Activated CD4-positive, alpha-beta T cell treated with anti-CD3 and anti-CD28 coated beads, Interleukin-10, Interleukin-2, amounts not matched to agents 100 ng/mL and 50 ng/mL, durations not matched to agents 16 hours and 8 hours (primary cell): ENCODE measurements at regions not wholly inside any gene's neighbourhood (a gene's known extent, or its start where the extent isn't known, plus 50 kb on each side); places are given as distances from the start of the nearest gene placed in this dataset.
"Not testable (repeated sequence)": the region's sequence is repeated elsewhere in the genome, so short reads cannot be mapped to it uniquely, and the experiment has no call there.

Source experiments
- DNase-seq: peaks from one replicate; pipeline ENCODE4 v3.0.0-alpha.2; 2020

DNA sequence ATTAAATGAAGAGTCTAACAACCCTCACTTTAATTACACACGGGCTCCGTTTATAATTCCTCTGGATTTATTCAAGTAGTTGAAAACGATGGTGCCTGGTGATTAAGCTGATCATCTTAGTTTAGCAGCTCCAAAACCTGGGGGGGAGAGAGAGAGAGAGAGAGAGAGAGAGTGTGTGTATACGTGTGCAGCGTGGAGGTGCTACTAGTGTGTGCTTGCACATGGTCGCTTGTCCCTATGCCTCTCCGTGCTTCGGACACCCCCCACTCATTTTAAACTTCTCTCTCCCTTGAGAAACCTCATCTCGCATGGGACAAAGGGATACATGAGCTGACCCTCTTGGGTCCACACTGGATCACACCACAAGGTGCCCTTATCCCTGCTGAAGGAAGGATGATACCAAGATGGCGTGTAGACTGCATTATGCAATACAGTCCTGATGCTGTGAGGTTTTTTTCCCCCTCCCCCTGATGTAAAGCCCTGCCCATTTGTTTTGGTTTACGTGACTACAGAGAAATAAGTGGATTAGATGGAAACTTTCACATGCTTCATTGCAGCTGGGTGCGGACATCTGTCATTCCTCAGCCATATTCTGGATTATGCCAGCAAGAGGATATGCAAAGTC lies 320.8 kb downstream of the ZNF536 start:
- DNase-seq, result no peak

DNA sequence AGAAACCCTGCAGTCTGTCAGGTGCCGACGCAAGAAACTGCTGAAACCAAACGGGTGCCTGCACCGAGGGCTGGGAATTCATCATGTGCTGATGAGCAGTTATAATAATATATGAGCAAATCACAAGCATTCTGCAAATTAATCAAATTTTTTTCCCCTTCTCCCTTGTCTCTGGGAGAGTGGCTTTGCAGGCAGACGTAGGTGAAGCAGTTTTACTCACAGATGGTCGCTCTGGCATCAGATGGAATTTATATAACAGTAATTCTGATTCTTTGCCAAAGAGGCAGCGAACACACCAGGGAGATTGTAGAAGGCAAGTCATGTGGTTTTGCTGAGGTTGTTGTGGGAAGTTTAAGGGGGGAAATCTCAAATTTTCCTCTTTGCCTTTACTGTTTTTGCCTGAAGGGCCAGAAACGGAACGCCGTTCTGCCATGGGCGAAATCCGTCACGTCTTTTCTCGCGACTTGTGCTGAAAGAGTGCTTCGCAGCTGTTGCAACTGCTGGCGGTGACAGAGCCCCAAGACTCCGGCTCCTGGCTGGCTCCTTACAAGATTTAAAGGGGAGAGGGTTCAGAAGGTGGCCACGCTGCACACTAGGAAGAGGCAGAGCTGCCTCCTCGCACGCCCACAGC lies 320.1 kb downstream of the ZNF536 start:
- no peak for DNase-seq

DNA sequence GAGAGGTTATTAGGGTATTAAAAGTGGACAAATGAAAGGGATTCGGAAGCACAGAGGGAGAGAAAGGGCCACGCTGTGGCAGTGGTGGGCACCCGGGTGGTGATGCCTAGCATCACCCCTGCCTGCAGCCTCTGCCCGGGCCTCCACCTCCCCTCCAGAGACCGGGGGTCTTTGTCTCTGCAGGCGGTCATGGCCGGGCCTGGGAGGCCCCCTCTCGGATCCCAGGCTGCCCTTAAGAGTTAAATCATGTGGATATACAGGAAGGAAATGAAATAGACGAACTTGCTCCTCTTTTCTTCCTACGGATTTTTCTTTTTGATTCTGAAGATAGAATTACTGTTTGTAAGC lies 319.6 kb downstream of the ZNF536 start:
- no peak for DNase-seq

DNA sequence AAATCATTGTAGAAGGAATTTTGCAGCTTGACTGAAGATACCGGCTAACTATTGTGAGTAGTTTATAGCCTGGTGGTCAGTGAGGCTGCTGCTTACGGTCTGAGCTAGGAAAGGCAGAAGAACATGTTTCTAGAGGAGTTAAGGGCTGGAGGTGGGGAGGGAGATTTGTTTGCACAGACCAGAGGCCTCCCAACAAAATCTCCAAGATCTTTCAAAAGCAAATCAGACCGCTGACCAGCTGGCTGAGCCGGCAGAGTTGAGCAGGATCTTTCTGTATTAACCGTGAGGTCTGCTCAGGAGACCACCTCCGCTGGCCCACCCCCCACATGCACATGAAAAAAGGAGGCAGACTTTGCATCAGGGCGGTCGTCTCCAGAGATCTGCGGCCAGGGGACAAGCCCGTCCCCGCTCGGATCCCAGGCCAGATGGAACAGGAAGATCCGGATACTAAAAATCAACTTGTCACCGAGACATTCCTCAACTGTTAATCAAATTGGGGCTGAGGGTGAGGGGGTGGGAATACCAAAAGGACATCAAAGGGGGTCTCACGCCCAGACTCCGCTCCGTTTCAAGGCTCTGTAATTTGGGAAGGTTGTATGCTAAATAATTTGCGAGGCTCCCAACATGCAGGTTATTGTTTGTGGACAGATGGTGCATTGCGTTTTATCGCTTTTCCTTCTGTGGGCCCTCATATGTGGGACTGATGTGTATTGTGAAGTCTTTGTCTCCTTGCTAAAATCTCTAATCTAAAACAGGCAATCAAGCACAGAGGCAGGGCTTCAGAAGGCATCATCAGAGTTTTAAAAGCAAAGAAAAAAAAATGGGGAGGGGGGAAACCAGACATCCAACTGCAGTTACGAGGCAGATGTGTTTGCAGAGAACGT lies 319.0 kb downstream of the ZNF536 start:
- no peak for DNase-seq

DNA sequence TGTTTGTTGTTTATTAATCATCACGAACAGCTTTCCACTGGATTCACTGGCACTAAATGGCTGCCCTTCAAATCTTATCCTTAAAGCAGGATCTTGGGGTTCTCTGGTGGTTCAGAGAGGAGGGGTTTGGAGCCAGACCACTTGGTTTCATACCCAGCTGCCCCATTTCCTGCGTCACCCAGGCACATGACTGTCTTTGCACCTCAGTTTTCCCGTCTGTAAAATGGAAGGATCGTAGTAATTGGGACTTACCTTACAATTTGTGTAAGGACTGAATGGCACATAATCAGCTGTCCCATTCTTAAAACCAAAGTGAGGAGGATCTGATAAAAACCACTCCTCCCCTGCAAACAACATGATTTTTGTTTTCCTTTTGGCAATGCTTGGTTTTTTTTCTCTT lies 318.3 kb downstream of the ZNF536 start:
- DNase-seq, result no peak

DNA sequence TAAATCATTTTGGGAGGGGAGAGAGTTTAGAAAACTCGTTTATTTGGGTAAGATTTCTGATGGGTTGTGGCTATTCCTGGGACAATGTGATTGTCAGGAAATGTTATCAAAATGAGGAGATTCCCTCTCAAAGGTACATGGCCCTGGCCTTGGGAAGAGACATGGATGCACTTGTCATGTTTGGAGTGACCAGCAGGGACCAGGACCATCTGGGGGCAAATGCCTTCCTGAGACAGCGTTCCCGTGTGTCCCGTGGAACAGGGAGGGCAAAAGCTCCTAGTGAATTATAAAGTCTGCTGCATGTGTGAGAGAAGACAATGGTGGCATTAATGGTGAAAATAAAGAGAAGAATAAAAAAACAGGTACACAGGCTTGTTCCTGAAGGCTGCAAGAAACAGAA lies 317.3 kb downstream of the ZNF536 start:
- no peak for DNase-seq

DNA sequence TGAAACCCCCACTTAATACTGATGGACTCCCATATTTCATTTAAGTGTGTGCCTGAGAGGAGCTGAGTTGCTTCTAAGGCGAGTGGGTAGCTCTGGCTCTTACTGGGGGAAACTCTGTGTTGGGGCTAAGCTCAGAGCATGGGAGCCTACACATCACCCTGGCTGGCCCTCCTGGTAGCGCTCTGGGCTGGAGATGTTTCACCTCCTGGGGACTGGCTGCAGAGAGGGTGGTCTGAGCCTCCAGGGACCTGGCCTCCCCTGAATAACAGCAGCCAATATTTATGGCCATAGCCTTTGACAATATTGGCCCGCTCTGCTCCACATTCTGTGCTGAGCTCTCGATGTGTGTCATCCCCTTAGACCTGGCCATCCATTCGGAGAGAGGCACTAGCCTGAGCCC lies 316.5 kb downstream of the ZNF536 start:
- no peak for DNase-seq

DNA sequence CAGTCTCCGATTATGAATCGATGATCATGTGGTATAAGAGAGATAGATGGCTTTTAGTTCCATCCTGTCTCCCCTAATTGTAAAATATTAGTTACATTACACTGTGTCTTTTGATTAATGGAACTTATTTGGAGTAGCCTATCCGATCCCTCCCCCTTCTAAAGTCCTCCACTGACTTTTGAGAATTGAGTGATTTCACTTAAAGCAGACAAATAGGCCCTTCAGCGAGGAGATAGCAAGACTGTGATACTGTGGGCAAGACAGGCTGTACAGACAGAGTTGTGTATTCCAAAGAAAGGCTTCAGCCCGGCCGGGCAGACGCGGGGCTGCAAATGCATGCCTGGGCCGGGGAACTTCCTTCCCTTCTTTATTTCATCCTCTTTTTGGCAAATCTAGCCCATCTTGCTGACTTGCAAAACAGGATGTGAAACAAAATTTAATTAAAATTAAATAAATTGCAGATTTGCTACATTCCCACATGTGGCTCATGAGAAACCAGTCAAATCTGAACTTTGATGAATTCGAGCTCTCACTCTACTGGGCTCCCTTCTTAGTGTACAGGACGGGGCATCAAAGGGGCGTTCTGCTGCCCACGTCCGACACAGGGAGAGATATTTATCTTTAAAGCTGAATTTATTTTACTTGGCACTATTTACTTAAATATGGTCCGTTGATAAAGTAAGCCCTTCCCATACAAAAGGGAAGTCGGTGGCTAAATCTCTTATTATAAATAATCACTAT lies 314.8 kb downstream of the ZNF536 start:
- no peak for DNase-seq

DNA sequence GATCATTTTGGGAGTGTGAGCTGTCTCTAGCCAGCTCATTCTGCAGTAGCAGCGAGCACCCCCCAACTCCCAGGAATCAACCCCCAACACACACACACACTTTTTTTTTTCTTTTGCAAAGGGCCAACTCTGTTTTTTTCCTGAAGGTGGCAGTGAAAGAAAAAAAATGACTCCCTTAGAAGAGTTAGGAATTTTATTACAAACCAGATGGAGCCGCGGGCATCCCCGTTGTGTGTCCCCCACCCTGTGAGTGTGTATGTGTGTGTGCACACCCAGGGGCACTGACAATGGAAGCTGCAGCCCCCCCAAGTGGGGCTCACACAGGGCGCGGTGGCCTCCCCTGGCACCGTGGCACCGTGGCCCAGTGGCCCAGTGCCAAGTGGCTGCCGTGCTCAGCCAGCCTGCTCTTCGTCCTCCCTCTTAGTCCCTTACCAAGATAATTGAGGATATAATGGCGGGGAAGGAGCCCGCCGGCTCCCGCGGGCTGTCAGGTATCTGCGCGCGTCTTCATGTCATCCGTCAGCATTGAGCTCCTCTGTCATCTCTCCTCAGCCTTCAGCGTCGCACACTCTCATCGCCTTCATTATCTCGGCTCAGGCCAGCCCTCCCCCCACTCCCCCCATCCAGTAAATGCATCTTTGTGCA lies 314.1 kb downstream of the ZNF536 start:
- no peak for DNase-seq

DNA sequence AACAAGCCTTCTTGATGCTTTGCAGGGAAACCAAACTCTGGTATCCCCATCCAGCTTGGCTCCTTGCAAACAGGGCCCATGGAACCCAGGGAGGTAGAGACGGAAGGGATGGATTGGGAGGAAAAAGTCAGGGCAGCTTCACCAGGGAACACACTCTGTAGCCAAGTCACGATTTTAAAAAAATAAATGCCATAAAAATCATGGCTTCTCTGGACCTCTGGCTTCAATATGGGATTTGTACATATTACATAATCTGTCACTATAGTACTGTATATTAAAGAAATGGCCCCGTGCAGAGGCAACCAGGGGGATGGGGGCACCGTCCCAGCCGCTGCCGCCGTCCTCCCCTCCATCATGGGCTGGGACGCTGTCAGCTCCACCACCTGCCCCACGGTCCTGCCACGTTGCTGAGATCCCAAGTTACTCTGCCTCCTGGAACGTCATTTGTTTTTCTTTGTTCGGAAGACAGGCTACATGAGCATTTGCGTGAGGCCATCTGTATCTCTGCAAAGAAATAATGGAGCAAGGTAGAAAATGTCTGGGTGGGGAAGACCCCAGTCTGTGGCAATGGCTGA lies 313.3 kb downstream of the ZNF536 start:
- DNase-seq, result no peak

DNA sequence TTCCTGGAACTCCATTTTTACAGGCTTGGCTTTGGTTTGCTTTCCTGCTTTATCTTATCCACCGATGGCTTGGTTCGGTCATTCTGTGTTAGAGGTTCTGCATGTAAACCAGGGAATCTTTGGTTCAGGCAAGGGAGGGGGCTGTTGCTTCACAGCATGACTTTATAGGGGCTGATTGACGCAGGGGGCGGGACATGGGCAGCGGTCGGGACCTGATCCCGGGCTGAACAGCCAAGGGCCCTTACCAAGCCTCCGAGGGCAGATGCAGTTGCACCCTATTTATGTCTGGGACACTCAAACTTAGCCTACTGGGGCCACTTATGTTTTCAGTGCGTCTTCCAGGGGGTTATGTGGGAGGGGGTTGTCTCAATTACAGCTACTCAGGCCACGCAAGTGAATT lies 312.4 kb downstream of the ZNF536 start:
- DNase-seq, result no peak

DNA sequence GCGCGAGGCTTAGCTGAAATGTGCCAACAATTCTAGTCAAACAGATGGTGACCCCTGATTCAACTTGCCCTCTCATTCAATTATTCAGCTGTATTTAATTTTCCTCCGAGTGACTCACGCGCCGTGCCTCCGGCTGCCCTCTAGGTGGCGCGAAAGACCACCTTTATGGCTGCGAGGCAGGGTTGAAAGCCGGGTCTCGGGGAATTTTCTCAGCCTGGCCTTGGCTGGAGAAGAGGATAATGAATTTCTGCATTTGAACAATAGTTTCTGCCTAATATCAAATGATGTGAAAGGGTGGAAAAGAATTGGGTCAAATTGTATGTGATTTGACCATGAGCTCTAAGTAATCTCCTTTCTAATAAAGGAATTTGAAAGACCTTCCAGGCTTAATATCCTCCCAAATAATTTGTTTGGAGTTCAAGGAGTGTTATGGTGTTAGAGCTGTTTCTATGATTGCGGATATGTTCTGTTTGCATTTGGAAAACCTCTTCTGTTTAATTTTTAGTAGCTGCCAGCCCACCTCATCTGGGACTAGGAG lies 310.9 kb downstream of the ZNF536 start:
- peak; percentile 55 for DNase-seq

DNA sequence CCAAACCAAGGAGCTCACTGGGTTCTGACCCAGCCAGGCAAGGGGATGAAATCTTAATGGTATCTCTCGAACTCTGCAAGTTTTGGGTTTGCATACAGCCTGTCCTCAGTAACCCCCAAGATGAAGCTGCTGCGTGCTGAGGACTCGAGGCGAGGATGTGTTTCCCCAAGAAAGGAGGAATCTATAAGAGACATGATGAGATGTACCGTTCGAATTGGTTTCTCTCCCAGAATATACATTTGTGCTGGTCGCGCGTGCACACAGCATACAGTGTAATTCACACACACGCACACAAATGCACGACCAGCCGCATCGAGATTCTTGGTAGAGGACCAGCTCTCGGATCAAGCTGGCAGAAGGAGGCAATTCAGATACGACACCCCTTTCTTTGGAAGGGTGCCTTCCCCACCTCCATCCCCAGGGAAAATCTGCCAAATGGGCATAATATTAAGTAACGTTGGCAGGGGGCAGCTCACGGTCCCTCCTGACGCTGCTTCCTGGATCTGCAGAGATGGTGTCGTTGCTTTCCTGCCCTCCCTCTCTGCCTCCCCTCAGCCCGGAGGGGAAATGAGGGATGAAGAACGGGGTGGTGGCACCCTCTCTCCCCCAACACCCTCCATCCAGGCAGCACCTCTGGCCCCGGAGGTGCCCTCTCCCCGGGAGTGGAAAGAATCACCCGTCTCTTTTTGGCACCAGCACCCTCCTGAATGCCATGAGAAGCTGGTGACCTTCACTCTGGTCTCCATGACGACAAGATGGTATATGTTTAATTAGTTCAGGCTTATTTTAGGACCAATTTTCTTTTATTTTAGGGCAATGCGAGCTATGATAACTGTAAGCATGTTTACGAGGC lies 310.2 kb downstream of the ZNF536 start:
- DNase-seq, result no peak

DNA sequence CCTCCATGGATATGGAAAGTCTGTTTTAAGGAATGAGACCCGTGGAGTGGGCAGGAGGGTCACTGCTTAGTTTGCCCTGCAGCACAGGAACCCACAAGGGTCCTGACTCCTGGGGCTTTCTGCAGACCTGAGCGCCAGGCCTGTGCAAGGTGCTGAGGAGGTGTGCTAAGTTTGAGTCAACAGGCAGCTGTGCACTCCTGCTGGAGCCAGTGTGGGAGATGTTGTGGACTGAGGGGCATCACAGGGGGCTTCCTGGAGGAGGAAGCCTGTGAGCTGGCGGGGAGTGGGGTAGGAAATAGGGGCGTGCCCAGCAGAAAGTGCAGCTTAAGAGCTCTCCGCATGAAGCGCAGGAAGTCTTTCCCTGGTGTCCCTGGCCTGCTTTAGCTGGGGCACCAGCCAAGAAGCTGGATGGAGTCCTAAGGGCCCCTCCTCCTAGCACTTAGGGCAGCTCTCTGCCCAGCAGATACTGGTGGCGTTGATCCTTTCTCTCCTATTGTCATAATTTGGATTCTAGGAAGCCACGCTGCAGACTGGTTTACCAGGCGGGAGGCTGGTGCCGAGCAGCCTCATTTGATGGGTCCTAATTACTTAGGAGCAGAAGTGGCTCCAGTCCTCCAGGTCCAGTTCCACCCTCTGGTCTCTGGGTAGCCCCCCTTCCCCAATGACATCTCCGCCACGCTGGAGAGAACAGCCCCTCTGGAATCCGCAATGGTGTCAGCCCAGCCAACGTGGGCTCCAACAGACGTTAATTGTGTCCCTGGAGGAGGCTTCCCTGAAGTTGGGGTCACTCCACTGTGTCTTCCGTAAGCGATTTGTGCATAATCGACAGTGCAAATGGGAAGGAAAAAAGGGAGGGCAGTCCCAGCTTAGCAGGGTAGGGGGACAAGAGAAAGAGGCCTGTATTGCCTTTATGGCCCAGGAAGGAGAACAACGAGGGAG lies 309.2 kb downstream of the ZNF536 start:
- no peak for DNase-seq

DNA sequence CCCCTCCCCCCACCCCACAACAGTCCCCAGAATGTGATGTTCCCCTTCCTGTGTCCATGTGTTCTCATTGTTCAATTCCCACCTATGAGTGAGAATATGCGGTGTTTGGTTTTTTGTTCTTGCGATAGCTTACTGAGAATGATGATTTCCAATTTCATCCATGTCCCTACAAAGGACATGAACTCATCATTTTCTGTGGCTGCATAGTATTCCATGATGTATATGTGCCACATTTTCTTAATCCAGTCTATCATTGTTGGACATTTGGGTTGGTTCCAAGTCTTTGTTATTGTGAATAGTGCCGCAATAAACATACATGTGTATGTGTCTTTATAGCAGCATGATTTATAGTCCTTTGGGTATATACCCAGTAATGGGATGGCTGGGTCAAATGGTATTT lies 308.2 kb downstream of the ZNF536 start:
- not testable (repeated sequence) for DNase-seq

DNA sequence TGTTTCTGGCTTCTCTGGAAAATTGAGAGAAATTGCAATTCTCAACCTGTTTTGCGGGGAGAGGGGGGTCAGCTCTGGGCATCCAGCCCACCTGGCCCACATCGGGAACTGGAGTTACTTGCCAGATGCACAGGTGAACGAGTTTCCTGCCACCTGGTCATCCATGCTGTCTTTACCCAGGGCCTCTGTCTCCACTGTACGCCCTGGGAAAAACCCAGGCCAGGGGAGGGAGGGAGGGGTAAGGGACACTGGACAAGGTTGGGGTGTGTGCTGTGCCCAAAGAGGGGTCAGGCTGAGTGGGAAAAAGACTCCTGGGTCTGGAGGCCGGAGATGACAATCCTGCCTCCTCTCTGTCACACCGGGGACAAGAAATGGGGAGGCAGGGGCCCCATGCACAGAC lies 307.6 kb downstream of the ZNF536 start:
- no peak for DNase-seq

DNA sequence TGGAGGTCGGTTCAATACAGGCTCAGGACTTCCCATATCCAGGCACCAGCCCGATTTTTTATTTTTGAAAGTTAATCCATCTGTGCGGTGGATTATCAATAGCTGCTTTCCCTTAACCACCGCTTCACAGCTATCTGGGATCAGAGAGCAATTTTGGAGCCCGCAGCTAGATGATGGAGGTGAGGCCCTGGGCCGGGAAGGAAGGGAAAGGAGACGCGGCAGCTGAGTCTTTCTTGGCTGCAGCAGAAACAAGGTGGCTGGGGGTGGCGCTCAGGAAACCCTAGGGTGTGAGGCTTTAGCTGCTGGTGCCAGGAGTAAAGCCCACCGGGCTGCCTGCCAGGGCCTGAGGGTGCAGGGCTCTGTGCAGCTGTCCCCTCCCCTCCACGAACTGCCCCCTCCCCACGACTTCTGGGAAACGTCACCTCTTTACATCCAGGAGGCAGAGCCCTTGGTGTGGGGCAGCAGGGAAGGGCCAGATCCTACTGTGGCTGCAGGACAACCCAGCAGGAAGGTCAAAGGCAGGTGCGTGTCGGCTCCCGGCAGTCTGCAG lies 307.0 kb downstream of the ZNF536 start:
- no peak for DNase-seq

DNA sequence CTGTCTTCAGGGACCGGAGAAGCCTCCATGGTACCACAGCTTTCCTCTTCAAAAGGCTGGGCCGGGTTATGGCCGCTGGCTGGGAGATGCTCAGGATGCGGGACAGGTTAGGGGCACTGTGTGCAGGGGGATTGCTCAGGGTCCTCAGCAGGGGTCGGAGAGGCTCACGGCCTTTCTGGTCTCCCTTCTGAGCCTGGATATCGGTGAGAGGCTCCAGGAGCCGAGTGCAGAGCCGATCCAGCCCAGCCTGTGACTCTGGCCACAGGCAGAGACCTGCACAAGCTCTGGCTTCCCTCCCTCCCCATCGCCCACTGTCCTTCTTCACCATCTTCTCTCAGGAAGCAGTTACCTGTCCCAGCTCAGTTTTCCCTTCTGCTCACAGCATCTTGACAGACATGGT lies 306.0 kb downstream of the ZNF536 start:
- DNase-seq, result no peak

DNA sequence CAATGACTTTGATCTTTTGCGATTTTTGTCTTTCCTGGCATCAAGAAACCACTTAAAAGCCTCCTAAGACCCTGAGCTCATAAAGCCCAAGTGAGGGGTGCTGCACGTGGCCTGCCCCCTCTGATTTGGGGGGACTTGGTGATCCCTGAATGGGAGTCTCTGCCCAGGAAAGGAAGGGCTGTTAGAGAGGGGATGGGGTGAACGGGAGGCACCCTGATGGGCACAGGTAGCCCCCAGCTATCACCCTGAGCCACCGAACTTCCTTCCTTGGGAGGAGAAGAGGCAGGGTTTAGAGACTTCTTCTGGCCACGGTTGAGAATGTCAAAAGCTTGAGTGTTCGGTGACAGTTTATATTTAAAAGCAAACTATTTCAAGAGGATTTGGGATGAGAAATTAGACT lies 305.5 kb downstream of the ZNF536 start:
- no peak for DNase-seq
